GM21723 (cell line): ENCODE measurements at regions not wholly inside any gene's neighbourhood (a gene's known extent, or its start where the extent isn't known, plus 50 kb on each side); places are given as distances from the start of the nearest gene placed in this dataset.
"Not testable (repeated sequence)": the region's sequence is repeated elsewhere in the genome, so short reads cannot be mapped to it uniquely, and the experiment has no call there.

Experiments used
- ATAC-seq: cut with Tn5 transposase; IDR thresholded peaks from one replicate; pipeline ENCODE4 v1.9.1; 2021; ENCODE audit warnings: mild to moderate bottlenecking, moderate library complexity; ENCODE audit not compliant: unreplicated experiment

DNA sequence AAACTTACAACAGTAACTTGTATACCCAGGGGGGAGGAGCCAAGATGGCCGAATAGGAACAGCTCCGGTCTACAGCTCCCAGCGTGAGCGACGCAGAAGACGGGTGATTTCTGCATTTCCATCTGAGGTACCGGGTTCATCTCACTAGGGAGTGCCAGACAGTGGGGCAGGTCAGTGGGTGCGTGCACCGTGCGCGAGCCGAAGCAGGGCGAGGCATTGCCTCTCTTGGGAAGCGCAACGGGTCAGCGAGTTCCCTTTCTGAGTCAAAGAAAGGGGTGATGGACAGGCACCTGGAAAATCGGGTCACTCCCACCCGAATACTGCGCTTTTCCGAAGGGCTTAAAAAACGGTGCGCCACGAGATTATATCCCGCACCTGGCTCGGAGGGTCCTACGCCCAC is 278.8 kb downstream of the FAM47B start:
- not testable (repeated sequence) for ATAC-seq

DNA sequence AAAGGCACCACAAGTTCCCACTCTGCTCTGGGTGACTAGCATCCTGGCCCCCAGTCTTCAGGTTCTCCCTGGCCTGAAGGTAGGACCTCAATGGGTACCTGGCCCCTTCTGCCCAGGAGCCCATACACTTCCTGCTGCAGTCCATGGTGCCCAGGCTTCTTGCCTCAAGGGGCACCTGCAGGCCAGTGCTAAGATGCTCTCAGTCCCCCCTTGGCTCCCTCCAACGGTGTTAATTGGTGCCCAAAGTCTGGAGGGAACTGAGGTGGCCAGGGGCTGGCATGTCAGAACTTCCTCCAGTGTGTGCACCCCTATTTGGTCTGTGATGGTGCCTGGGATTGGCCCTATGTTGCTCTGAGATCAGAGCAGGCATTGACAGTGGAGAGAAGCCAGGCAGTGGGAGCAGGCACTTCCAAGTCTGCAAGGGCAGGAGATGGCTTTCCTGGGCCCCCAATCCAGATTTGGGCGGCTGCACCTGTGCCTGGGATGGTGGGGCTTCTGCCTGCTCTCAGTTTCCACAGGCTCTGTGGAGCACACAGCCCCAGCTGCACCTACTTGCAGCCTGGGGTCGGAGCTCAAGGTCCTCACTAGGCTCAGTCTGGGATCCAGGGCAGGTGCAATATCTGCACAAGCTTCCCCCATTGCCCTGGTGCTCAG is 301.6 kb downstream of the FAM47B start:
- ATAC-seq: no peak

GRCh38 chrX:35244796-35245508 is 302.4 kb downstream of the FAM47B start:
- ATAC-seq: no peak

DNA sequence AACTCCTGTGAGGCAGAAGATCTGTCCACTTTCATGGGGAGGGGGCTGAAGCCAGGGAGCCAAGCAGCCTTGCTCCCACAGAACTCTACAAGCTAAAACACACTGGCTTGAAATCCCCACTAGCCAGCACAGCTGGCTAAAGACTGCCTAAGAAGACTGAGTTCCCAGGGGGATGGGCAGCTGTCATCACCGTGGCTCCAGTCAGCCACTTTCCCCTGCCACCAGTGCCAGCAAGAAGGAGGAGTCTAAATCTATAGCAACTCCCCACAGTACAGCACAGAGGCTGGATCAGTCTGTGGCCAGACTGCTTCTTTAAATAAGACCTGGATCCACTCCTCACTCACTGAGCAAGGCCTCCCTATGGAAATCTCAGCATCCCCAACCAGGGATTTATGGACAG is 308.6 kb downstream of the FAM47B start:
- no peak for ATAC-seq

GRCh38 chrX:35276115-35276514 is 333.5 kb downstream of the FAM47B start:
- ATAC-seq: no peak

DNA sequence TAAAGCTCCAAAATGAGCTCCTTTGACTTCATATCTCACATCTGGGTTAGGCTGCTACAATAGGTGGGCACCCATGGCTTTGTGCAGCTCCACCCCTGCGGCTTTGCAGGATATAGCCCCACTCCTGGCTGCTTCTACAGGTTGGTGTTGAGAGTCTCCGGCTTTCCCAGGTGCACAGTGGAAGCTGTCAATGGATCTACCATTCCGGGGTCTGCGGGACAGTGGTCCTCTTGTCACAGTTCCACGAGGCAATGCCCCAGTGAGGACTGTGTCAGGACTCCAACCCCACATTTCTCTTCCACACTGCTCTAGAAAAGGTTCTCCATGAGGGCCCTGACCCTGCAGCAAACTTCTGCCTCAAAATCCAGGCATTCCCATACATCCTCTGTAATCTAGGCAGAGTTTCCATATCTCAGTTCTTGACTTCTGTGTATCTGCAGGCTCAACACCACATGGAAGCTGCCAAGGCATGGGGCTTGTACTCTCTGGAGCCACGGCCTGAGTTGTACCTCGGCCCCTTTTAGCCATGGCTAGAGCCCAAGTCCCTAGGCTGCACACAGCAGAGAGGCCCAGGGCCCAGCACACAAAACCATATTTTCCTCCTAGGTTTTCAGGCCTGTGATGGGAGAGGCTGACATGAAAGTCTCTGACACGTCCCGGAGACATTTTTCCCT is 342.8 kb downstream of the FAM47B start:
- no peak for ATAC-seq

DNA sequence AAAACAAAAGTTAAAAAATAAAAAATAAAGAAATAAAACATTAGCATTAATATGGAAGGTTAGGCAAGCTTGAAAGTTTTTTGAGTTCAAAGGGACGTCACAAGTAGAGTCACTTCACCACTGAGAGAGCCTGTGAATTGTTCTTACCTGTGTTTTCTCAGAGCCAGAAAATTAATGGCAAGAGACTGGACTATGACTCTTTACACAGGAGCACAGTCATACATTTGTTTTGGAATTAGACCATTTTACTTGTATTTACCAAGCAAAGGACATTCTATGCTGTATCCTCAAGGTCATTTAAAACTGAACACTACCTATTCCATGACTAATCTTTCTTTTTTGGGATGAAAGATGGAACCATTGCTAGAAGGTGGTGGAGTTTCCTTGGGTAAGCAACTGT is 346.1 kb downstream of the FAM47B start:
- no peak for ATAC-seq

DNA sequence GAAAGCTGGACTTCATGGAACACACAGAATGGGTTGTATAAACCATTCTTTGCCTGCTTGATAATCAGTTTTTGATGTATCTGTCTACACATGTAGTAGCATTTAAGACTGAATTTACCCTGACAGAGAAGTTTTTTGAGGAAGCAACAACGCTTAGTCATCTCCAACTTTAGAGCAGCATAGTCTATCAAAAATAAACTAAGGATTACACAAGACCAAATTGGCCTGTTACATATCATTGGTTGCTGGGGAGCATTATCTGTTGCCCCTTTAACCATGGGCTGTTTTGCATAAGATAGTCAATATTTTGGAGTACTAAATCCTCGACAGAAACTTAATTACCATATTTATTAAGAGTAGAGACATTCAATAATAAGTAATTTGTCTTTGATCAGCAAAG is 347.4 kb downstream of the FAM47B start:
- no peak for ATAC-seq

DNA sequence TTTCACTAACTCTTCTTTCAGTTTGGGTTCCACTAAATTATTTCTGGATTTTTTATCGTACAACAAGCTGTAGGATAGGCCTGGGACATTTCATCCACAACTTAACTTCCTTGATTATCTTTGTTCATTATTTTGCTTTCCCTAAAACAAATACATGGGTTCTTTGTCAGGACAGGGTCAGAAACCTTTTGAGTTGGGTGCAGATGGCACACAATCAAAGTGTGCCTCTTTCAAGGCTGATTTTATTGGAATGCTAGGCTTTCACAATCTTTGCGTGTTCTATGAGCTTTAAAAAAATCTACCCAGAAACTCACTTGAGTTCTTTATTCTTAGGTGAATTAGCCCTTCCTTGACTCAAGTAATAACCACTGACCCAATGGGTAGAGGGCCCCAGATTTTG is 348.4 kb downstream of the FAM47B start:
- ATAC-seq: no peak

- no peak for ATAC-seq
Observed at GRCh38 chrX:35292522-35292921, 349.9 kb downstream of the FAM47B start.

DNA sequence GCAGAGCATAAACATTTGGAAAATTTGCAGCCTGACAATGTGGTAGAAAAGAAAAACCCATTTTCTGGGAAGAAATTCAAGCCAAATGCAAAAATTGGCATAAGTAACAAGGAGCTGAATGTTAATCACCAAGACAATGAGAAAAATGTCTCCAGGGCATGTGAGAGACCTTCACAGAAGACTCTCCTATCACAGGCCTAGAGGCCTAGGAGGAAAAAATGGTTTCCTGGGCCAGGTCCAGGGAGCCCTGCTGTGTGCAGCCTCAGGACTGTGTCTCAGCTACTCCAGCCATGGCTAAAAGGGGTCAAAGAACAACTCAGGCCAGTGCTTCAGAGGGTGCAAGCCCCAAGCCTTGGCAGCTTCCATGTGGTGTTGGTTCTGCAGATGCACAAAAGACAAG is 362.4 kb downstream of the FAM47B start:
- not testable (repeated sequence) for ATAC-seq

DNA sequence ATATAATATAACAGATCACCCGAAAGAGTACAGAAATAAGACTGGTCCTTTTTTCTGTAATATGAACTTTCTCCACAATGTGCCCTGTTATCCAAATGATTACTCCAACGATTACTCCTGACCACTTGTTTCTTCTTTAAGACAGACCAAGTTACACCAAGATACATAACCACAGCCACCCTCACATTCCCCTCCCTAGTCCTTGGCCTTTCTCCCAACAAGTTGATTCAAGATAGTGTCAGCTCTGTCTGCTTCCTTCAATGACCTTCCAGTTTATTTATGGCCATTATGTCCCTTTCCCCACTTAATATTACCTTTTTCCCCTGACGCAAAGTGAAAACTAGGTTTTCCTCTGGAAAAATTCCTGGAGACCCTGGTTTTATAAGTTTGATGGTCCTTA is 397.2 kb downstream of the FAM47B start:
- no peak for ATAC-seq

- ATAC-seq: no peak
Observed at GRCh38 chrX:35340465-35340864, 397.9 kb downstream of the FAM47B start.

DNA sequence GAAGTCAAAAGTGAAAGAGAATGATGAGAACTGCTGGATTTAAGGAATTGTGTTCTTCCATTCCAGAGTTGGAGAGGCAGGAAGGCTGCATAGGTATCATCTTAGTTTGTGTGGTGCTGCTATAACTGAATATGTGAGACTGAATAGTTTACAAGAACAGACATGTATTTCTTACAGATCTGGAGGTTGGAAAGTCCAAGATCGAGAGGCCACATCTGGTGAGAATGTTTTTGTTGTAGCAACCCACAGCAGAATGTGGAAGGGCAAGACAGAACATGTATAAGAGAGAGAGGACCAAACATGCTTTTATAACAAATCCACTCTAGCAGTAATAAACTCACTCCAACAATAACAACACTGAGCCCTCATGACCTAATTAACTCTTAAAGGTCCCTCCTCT is 408.6 kb downstream of the FAM47B start:
- ATAC-seq: no peak

DNA sequence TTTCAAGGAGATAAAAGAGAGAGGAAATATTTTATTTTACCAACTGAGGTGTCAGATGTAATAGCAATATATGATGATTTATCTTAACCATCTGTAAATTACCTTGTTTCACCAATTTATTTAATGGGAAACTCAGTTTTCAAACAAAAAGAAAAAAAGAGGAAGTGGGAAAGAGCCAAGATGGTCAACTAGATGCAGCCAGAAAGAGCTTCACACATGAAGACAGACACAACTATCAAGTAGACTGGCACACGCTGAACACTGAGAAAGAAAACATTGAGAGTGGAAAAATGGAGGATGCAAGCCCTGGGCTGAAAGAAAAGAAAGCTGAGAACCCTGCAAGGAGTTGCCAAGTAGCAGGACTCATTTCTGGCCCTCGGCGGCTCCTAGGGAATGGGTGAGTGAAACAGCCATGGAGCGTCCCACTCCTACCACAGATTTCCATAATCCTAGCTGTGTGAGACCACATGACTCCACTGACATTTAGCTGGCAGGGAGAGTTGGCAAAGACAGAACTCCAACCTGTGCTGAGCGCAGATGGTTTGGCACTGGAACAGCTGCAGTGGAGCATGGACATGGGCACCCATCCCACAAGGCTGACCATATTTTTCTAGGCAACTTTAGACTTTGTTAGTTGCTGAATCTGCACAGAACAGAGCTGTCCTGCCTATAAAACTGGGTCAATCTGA is 409.3 kb downstream of the FAM47B start:
- no peak for ATAC-seq

DNA sequence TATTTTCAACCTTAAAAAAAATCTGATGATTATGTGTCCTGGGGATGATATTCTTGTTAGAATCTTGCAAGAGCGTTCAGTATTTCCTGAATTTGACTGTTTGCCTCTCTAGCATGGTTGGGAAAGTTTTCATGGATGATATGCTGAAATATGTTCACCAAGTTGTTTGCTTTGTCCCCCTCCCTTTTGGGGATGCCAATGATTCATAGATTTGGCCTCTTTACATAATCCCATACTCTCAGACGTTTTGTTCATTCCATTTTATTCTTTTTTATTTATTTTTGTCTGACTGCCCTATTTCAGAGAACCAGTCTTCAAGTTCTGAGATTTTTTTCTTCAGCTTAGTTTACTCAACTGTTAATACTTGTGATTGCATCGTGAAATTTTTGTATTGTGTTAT is 415.1 kb downstream of the FAM47B start:
- ATAC-seq: no peak

GRCh38 chrX:35362866-35363265 is 420.3 kb downstream of the FAM47B start:
- ATAC-seq: no peak

GRCh38 chrX:35374116-35374515 is 424.0 kb upstream of the MAGEB16 start:
- ATAC-seq: no peak

DNA sequence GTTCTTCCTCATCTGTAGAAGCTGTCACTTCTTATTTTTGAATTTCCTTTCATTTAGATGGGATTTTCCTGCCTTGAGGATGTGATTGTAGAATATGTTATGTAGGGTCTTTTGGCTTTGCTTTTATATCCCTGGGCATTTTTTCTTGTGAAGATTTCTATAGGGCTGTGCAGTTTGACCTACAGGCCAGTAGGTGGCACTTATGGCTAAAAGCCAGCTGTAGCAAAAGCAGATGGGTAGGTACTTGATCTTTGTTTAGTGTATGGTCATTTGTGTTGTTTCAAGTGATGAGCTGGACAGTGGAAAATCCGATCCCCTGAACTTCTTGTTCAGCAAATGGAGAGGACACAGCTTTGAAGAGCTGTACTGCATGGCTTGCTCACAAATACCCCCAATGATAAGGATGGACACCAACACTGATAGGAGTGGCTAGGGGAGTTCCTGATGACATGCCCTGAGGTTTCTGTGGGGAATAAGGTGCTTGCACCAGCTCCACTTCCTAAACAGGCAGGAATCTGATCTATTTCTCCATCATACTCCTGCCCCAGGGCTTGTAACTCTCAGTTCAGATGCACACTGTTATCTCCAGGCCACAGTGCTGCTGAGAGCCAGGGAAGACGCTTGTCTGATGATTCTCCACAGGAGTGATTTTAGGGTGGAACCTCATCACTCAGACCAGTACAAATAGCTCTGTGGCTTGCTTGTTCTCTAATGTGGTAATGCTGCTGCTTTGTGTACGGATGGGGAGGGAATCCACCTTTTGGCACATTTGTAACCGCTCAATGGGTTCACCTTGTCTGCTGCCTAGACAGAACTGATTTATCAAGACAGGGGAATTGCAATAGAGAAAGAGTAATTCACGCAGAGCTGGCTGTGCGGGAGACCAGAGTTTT is 417.1 kb upstream of the MAGEB16 start:
- ATAC-seq: peak; percentile 86

GRCh38 chrX:35381709-35382108 is 416.4 kb upstream of the MAGEB16 start:
- not testable (repeated sequence) for ATAC-seq

DNA sequence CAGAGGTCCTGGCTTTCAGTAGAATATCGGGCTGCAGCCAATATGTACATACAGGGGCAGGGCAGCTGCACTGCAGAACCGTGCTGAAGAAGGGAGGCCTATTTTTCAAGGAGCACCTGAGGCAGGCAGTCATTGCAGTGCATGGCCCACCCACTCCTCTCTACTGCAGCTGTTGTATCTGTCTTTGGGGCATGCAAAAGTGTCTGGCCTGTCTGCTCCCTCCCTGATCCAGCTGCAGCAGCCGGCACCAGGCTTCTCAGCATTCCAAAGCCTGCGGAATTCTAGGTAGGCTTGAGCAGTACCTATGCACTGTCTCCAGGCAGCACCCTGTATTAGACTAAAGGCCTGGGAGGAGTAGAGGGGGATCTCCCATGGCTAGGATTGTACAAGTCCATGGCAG is 415.2 kb upstream of the MAGEB16 start:
- ATAC-seq: no peak
